GM21737 (cell line): ENCODE measurements at regions not wholly inside any gene's neighbourhood (a gene's known extent, or its start where the extent isn't known, plus 50 kb on each side); places are given as distances from the start of the nearest gene placed in this dataset.
A peak's percentile ranks its signal among the peaks of the same experiment; 100 is the strongest.

Experiments used
- ATAC-seq: cut with Tn5 transposase; IDR thresholded peaks from one replicate; pipeline ENCODE4 v1.9.1; 2021; ENCODE audit warnings: mild to moderate bottlenecking, moderate library complexity; ENCODE audit not compliant: unreplicated experiment

DNA sequence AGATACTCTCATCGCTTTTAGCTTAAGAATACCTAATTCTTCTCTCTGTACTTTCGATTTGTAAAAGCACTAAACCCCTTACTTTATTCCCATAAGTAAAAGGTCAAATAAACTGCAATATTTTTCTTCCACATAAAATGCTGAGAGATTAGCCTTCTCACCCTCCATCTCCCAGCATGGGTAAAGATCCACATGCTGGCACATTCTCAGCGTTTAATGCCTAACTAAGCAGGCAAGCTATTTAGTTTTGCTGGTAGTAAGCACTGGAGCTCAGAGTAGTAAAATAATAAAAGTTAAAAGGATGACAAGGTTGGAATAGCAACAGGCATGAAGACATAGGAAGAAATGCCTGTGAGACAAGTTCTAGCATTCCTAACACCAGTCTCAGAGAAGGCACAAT lies 65.9 kb upstream of the NEBL start:
- no peak for ATAC-seq

- ATAC-seq: no peak
Observed at GRCh38 chr10:20962165-20962564, 65.1 kb upstream of the NEBL start.

- ATAC-seq: no peak
Observed at GRCh38 chr10:20959242-20959641, 62.1 kb upstream of the NEBL start.

- ATAC-seq: no peak
Observed at GRCh38 chr10:20958764-20959163, 61.7 kb upstream of the NEBL start.

DNA sequence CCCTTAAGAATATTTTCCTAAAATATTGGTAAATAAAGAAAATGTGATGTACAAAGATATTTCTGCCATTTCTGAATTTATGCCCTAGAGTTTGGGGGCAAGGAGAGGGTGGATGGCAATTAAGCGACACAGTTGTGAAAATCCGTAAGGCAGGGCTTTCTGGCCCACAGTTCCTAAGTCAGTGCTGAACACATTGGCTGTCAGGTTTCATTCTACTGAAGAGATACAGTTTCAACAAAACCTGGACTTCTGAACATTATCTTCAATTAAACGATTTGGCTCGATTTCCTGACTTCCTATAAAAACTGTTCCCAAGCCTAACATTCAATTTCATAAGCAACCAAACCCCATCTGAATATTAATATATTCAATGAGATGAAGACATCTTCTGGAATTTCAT lies 61.1 kb upstream of the NEBL start:
- ATAC-seq: no peak

- ATAC-seq: no peak
Observed at GRCh38 chr10:20957744-20958143, 60.6 kb upstream of the NEBL start.

GRCh38 chr10:20956843-20957242 lies 59.7 kb upstream of the NEBL start:
- ATAC-seq: no peak

- ATAC-seq: no peak
Observed at GRCh38 chr10:20955355-20955893, 58.3 kb upstream of the NEBL start.

DNA sequence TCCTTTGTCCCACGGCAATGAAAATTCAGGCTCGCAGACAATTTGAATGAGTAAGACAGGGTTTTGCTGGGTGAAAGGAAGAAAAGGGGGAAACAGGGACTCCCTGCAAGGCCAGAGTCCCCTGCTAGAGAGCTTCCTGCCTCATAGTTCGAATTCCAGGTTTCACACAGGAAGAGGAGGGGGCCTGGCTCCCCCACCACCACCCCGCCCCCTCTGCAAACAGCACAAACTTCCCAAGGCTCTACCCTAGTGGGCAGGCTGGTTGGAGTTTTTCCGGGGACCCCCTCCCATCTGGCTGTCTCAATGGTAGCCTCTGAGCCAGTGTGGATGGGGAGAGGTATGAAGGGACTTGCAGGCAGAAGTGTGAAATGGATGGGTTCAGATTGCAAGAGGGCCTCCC lies 57.4 kb upstream of the NEBL start:
- ATAC-seq: no peak

GRCh38 chr10:20953120-20953519 lies 56.0 kb upstream of the NEBL start:
- no peak for ATAC-seq

GRCh38 chr10:20949967-20950366 lies 52.9 kb upstream of the NEBL start:
- ATAC-seq: no peak

DNA sequence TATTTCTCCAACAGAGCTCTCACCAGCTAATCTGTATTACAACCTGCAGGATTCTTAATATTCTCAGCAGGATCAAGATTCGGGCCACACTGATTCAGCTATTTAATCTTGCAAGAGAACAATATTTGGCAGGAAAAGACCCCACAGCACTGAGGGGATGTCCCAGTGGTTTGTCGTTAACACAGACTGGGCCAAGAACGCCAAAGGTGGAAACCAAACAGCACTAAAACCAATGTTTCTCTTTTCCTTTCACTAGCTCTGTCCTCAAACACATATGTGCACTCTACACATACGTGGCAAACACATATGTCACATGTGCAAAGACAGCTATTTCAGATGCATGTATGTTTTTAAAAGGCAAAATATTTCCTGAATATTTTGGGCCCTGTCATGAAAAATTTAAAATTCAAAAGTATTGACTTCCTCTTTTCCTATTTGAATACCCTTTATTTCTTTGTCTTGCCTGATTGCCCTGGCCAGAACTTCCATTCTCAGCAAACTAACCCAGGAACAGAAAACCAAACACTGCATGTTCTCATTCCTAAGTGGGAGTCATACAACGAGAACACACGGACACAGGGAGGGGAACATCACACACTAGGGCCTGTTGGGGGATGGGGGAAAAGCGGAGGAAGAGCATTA lies 51.7 kb upstream of the NEBL start:
- peak; percentile 68 for ATAC-seq
